Spinal cord (tissue), 9 donors: ENCODE measurements at regions not wholly inside any gene's neighbourhood (a gene's known extent, or its start where the extent isn't known, plus 50 kb on each side); places are given as distances from the start of the nearest gene placed in this dataset.

Experiments used
- DNase-seq, 6 donors: peaks; one replicate each; pipeline versions ENCODE4 v3.0.0 to v3.0.0-alpha.2; 2013 to 2015; ENCODE audit warnings: low spot score in 6 of 6, low read depth in 4 of 6
- H3K27ac ChIP-seq: one replicate; pipeline ENCODE4 v1.5.1; 2013; ENCODE audit warnings: low read depth, low read length, control low read depth
- H3K27me3 ChIP-seq: one replicate; pipeline ENCODE4 v1.6.1; 2013; ENCODE audit warnings: low read length; ENCODE audit not compliant: control insufficient read depth, insufficient read depth
- H3K36me3 ChIP-seq: one replicate; pipeline ENCODE4 v1.6.1; 2013; ENCODE audit warnings: low read length; ENCODE audit not compliant: control insufficient read depth, insufficient read depth
- H3K4me1 ChIP-seq: one replicate; pipeline ENCODE4 v1.6.1; 2013; ENCODE audit warnings: low read length; ENCODE audit not compliant: control insufficient read depth, insufficient read depth
- H3K4me3 ChIP-seq: one replicate; pipeline ENCODE4 v1.5.1; 2013; ENCODE audit warnings: low read depth, low read length, control low read depth
- H3K9me3 ChIP-seq: one replicate; pipeline ENCODE4 v1.6.1; 2013; ENCODE audit warnings: low read length; ENCODE audit not compliant: control insufficient read depth, insufficient read depth
- WGBS: methylation state at CpG from one replicate; pipeline ENCODE4 v1.1.5; 2013; ENCODE audit warnings: missing lambda C conversion rate; ENCODE audit not compliant: insufficient coverage; 5-methylcytosine and 5-hydroxymethylcytosine counted together
- donor health status: healthy.

GRCh38 chr17:77455111-77455890 lies 314.5 kb downstream of the SEC14L1 start:
- 60% methylated on average over 17 of the region's 25 CpGs for WGBS
- H3K36me3 ChIP-seq, result peaks cover 40% of the 10 kb centered on the region
- no peak overlapping the region for H3K4me3 ChIP-seq
- H3K27me3 ChIP-seq, result no peaks in the 10 kb centered on the region
- peaks cover 95% of the 10 kb centered on the region for H3K4me1 ChIP-seq
- H3K9me3 ChIP-seq, result no peaks in the 10 kb centered on the region
- no peak for DNase-seq
- peak overlapping the region; percentile 67 for H3K27ac ChIP-seq

GRCh38 chr17:77455891-77456260 lies 315.1 kb downstream of the SEC14L1 start:
- H3K36me3 ChIP-seq, result peaks cover 40% of the 10 kb centered on the region
- no peaks in the 10 kb centered on the region for H3K27me3 ChIP-seq
- 39% methylated on average over 15 of the region's 16 CpGs for WGBS
- H3K9me3 ChIP-seq, result no peaks in the 10 kb centered on the region
- H3K4me3 ChIP-seq, result no peak overlapping the region
- peak in 2 of 6 donors; percentile 75 to 77 for DNase-seq
- H3K27ac ChIP-seq, result peak overlapping the region; percentile 67
- peaks cover 95% of the 10 kb centered on the region for H3K4me1 ChIP-seq

- Histone ChIP-seq H3K4me1 (peaks cover 94% of the 10 kb centered on the region), H3K27me3 (no peaks in the 10 kb centered on the region)
- 84% methylated on average over 18 of the region's 18 CpGs for WGBS
These were observed 315.6 kb downstream of the SEC14L1 start for GRCh38 chr17:77456271-77456950.

GRCh38 chr17:77456951-77457548 lies 316.3 kb downstream of the SEC14L1 start:
- Histone ChIP-seq H3K4me3 (no peak overlapping the region), H3K27ac (no peak overlapping the region), H3K27me3 (no peaks in the 10 kb centered on the region), H3K9me3 (no peaks in the 10 kb centered on the region), H3K4me1 (peaks cover 95% of the 10 kb centered on the region), H3K36me3 (peaks cover 40% of the 10 kb centered on the region)
- DNase-seq, result no peak
- WGBS, result 91% methylated on average over 15 of the region's 18 CpGs

More at GRCh38 chr17:77456271-77456950, 315.6 kb downstream of the SEC14L1 start:
- peaks cover 40% of the 10 kb centered on the region for H3K36me3 ChIP-seq
- no peak overlapping the region for H3K4me3 ChIP-seq
- DNase-seq, result no peak
- H3K9me3 ChIP-seq, result no peaks in the 10 kb centered on the region
- peak overlapping the region; percentile 67 for H3K27ac ChIP-seq

GRCh38 chr17:77457572-77458201 lies 316.9 kb downstream of the SEC14L1 start:
- 86% methylated on average over 11 of the region's 14 CpGs for WGBS
- Histone ChIP-seq H3K4me1 (peaks cover 95% of the 10 kb centered on the region), H3K4me3 (no peak overlapping the region), H3K27me3 (no peaks in the 10 kb centered on the region), H3K36me3 (peaks cover 40% of the 10 kb centered on the region), H3K9me3 (no peaks in the 10 kb centered on the region), H3K27ac (no peak overlapping the region)
- DNase-seq, result no peak

GRCh38 chr17:77458202-77459017 lies 317.6 kb downstream of the SEC14L1 start:
- peaks cover 90% of the 10 kb centered on the region for H3K4me1 ChIP-seq
- no peak overlapping the region for H3K27ac ChIP-seq

GRCh38 chr17:77459018-77459755 lies 318.4 kb downstream of the SEC14L1 start:
- Histone ChIP-seq H3K9me3 (no peaks in the 10 kb centered on the region), H3K27me3 (no peaks in the 10 kb centered on the region), H3K4me3 (no peak overlapping the region), H3K27ac (no peak overlapping the region), H3K36me3 (peaks cover 36% of the 10 kb centered on the region), H3K4me1 (peaks cover 83% of the 10 kb centered on the region)
- DNase-seq, result no peak
- WGBS, result 86% methylated on average over 18 of the region's 19 CpGs

More at GRCh38 chr17:77458202-77459017, 317.6 kb downstream of the SEC14L1 start:
- no peak for DNase-seq
- no peak overlapping the region for H3K4me3 ChIP-seq
- H3K27me3 ChIP-seq, result no peaks in the 10 kb centered on the region
- H3K36me3 ChIP-seq, result peaks cover 40% of the 10 kb centered on the region
- 79% methylated on average over 18 of the region's 21 CpGs for WGBS
- no peaks in the 10 kb centered on the region for H3K9me3 ChIP-seq

- peak overlapping the region; percentile 52 for H3K27ac ChIP-seq
- H3K27me3 ChIP-seq, result no peaks in the 10 kb centered on the region
- H3K36me3 ChIP-seq, result peaks cover 23% of the 10 kb centered on the region
- peaks cover 75% of the 10 kb centered on the region for H3K4me1 ChIP-seq
- WGBS, result 33% methylated on average over 7 of the region's 9 CpGs
- DNase-seq, result no peak
- H3K4me3 ChIP-seq, result no peak overlapping the region
- no peaks in the 10 kb centered on the region for H3K9me3 ChIP-seq
These were observed 319.8 kb downstream of the SEC14L1 start for GRCh38 chr17:77460514-77461046.
